Fibroblast of lung (primary cell): ENCODE measurements at regions not wholly inside any gene's neighbourhood (a gene's known extent, or its start where the extent isn't known, plus 50 kb on each side); places are given as distances from the start of the nearest gene placed in this dataset.

ENCODE experiments used
- DNase-seq, 2 donors: peaks; one replicate each; pipeline versions ENCODE4 v3.0.0 to v3.0.0-alpha.2; 2010; ENCODE audit warnings: low read depth in 2 of 2
- H2AFZ ChIP-seq: 2 replicates; pipeline ENCODE4 v1.5.1; 2012; ENCODE audit warnings: low read length, control low read depth, inconsistent platforms
- H3K27ac ChIP-seq: 2 replicates; pipeline ENCODE4 v1.5.1; 2011; ENCODE audit warnings: low read length, control low read depth; ENCODE audit not compliant: insufficient read depth
- H3K27me3 ChIP-seq: 2 replicates; pipeline ENCODE4 v1.5.1; 2011; ENCODE audit warnings: mild to moderate bottlenecking, low read length; ENCODE audit not compliant: control insufficient read depth, insufficient read depth
- H3K36me3 ChIP-seq: 2 replicates; pipeline ENCODE4 v1.5.1; 2011; ENCODE audit warnings: low read length; ENCODE audit not compliant: control insufficient read depth, insufficient read depth
- H3K4me1 ChIP-seq: 2 replicates; pipeline ENCODE4 v1.5.1; 2011; ENCODE audit warnings: low read length; ENCODE audit not compliant: control insufficient read depth, insufficient read depth; ENCODE audit errors: extremely low read depth
- H3K4me2 ChIP-seq: 2 replicates; pipeline ENCODE4 v1.5.1; 2011; ENCODE audit warnings: low read length, control low read depth; ENCODE audit not compliant: insufficient read depth; ENCODE audit errors: extremely low read depth
- H3K4me3 ChIP-seq, 4 experiments: fragments of 200-600 bp in 1 of 4; sonication (generic) in 1 of 4; replicated peaks in 1 of 4; 2 replicates each; pipeline ENCODE4 v1.5.1; 2011 to 2016; ENCODE audit warnings: low read length in 4 of 4, low read depth in 3 of 4, mild to moderate bottlenecking in 3 of 4, control low read depth in 2 of 4, inconsistent platforms in 1 of 4, mixed read lengths in 1 of 4; ENCODE audit not compliant: insufficient read depth in 1 of 4; ENCODE audit errors: control extremely low read depth in 1 of 4
- H3K79me2 ChIP-seq: 2 replicates; pipeline ENCODE4 v1.5.1; 2012; ENCODE audit warnings: mild to moderate bottlenecking, low read length, inconsistent platforms; ENCODE audit not compliant: control insufficient read depth, insufficient read depth
- H3K9ac ChIP-seq: 2 replicates; pipeline ENCODE4 v1.5.1; 2011; ENCODE audit warnings: mild to moderate bottlenecking, low read length, control low read depth; ENCODE audit not compliant: insufficient read depth
- H3K9me3 ChIP-seq: 2 replicates; pipeline ENCODE4 v1.5.1; 2012; ENCODE audit warnings: low read depth, low read length; ENCODE audit not compliant: control insufficient read depth, insufficient read depth
- H4K20me1 ChIP-seq: 2 replicates; pipeline ENCODE4 v1.5.1; 2011; ENCODE audit warnings: low read length; ENCODE audit not compliant: control insufficient read depth, insufficient read depth; ENCODE audit errors: extremely low read depth
- CTCF ChIP-seq, 2 donors: IDR thresholded peaks in 1 of 2; conservative IDR thresholded peaks in 1 of 2; 1 replicate in 1 of 2; 2 replicates in 1 of 2; pipeline ENCODE4 v1.5.1; 2011 to 2012; ENCODE audit warnings: low read length in 2 of 2, control low read depth in 1 of 2, inconsistent platforms in 1 of 2, low read depth in 1 of 2, mild to moderate bottlenecking in 1 of 2
- EZH2 ChIP-seq: IDR thresholded peaks from 2 replicates; pipeline ENCODE4 v1.5.1; 2012; ENCODE audit warnings: low read length, control low read depth, mild to moderate bottlenecking; ENCODE audit errors: missing control alignments

- H3K36me3 ChIP-seq, result no peaks in the 10 kb centered on the region
- H4K20me1 ChIP-seq, result no peaks in the 10 kb centered on the region
- no peak overlapping the region for H3K4me3 ChIP-seq
- no peak overlapping the region for H2AFZ ChIP-seq
- no peak overlapping the region for H3K27ac ChIP-seq
- H3K79me2 ChIP-seq, result no peaks in the 10 kb centered on the region
- no peaks in the 10 kb centered on the region for H3K27me3 ChIP-seq
- TF ChIP-seq EZH2, result no peak
- no peak overlapping the region for H3K4me2 ChIP-seq
- DNase-seq, result no peak
- H3K9me3 ChIP-seq, result no peaks in the 10 kb centered on the region
- no peak overlapping the region for H3K9ac ChIP-seq
- H3K4me1 ChIP-seq, result no peaks in the 10 kb centered on the region
Observed at GRCh38 chr9:106056328-106056727, 362.0 kb downstream of the TMEM38B start.

- no peak overlapping the region for H3K4me2 ChIP-seq
- H3K4me3 ChIP-seq, result no peak overlapping the region
- DNase-seq, result no peak
- TF ChIP-seq CTCF (conservative IDR thresholded peaks at IDR 0.05 in 1 of 2, IDR thresholded peaks at IDR 0.05 in 1 of 2; ENCODE audit: low read depth in 1 of 2, low read length in 2 of 2) (no peak), EZH2 (no peak)
- H3K27me3 ChIP-seq, result no peaks in the 10 kb centered on the region
- H3K27ac ChIP-seq, result no peak overlapping the region
- H2AFZ ChIP-seq, result no peak overlapping the region
- H3K9ac ChIP-seq, result no peak overlapping the region
- H3K79me2 ChIP-seq, result no peaks in the 10 kb centered on the region
- H3K4me1 ChIP-seq, result no peaks in the 10 kb centered on the region
- no peaks in the 10 kb centered on the region for H3K36me3 ChIP-seq
- H3K9me3 ChIP-seq, result no peaks in the 10 kb centered on the region
- no peaks in the 10 kb centered on the region for H4K20me1 ChIP-seq
Observed at GRCh38 chr9:106058460-106058859, 364.1 kb downstream of the TMEM38B start.

- H3K79me2 ChIP-seq, result no peaks in the 10 kb centered on the region
- H3K4me1 ChIP-seq, result no peaks in the 10 kb centered on the region
- no peak overlapping the region for H3K27ac ChIP-seq
- DNase-seq, result no peak
- no peaks in the 10 kb centered on the region for H3K9me3 ChIP-seq
- no peak for TF ChIP-seq EZH2
- TF ChIP-seq CTCF (conservative IDR thresholded peaks at IDR 0.05 in 1 of 2, IDR thresholded peaks at IDR 0.05 in 1 of 2; ENCODE audit: low read depth in 1 of 2, low read length in 2 of 2), result no peak
- no peak overlapping the region for H2AFZ ChIP-seq
- H3K36me3 ChIP-seq, result no peaks in the 10 kb centered on the region
- H3K4me3 ChIP-seq, result no peak overlapping the region
- H4K20me1 ChIP-seq, result no peaks in the 10 kb centered on the region
- H3K27me3 ChIP-seq, result no peaks in the 10 kb centered on the region
- H3K4me2 ChIP-seq, result no peak overlapping the region
- H3K9ac ChIP-seq, result no peak overlapping the region
Observed at GRCh38 chr9:106059886-106060285, 365.5 kb downstream of the TMEM38B start.
